ENCODE measurements at regions not wholly inside any gene's neighbourhood (a gene's known extent, or its start where the extent isn't known, plus 50 kb on each side); places are given as distances from the start of the nearest gene placed in this dataset.

- Histone ChIP-seq H3K9me3 (ENCODE audit: low read depth) (no peaks in the 10 kb centered on the region), H3K4me3 (no peak overlapping the region), H3K27ac (no peak overlapping the region), H3K9me2 (ENCODE audit: insufficient read depth) (no peaks in the 10 kb centered on the region), H3F3A (ENCODE audit: insufficient read depth) (no peaks in the 10 kb centered on the region), H3K4me2 (ENCODE audit: unreplicated experiment) (no peak overlapping the region), H3K36me3 (ENCODE audit: low read depth) (no peaks in the 10 kb centered on the region), H2AFZ (no peak overlapping the region), H3K79me2 (ENCODE audit: insufficient read depth) (no peaks in the 10 kb centered on the region), H3K4me1 (ENCODE audit: insufficient read depth) (no peaks in the 10 kb centered on the region), H3K9ac (no peak overlapping the region), H3K27me3 (replicated peaks; ENCODE audit: insufficient read depth) (no peaks in the 10 kb centered on the region), H4K20me1 (ENCODE audit: insufficient read depth) (no peaks in the 10 kb centered on the region)
- no peak for DNase-seq
- TF ChIP-seq EZH2 (IDR thresholded peaks at IDR 0.05; ENCODE audit: insufficient read depth, poor library complexity, severe bottlenecking) = no peak
- TF ChIP-seq EZH2phosphoT487 (IDR thresholded peaks at IDR 0.05; ENCODE audit: insufficient read depth, low read depth) = no peak
- 53 to 56% methylated on average over 4 of the region's 4 CpGs for WGBS, 2 experiments (ENCODE audit: low coverage in 1 of 2, low lambda C conversion rate in 2 of 2, missing lambda C conversion rate in 2 of 2)
- in situ Hi-C loops (cut with MboI) = no loop called here
These were observed 180.9 kb downstream of the MBOAT1 start for GRCh38 chr6:20031342-20031741.

GRCh38 chr6:20033697-20034407 lies 178.4 kb downstream of the MBOAT1 start:
- TF ChIP-seq EZH2phosphoT487 (IDR thresholded peaks at IDR 0.05; ENCODE audit: insufficient read depth, low read depth) = no peak
- in situ Hi-C loops (cut with MboI) = no loop called here
- Histone ChIP-seq H3K4me1 (ENCODE audit: insufficient read depth) (no peaks in the 10 kb centered on the region), H3K9me2 (ENCODE audit: insufficient read depth) (no peaks in the 10 kb centered on the region), H3K9me3 (ENCODE audit: low read depth) (no peaks in the 10 kb centered on the region), H3K27ac (no peak overlapping the region), H3K36me3 (ENCODE audit: low read depth) (no peaks in the 10 kb centered on the region), H3F3A (ENCODE audit: insufficient read depth) (no peaks in the 10 kb centered on the region), H3K79me2 (ENCODE audit: insufficient read depth) (no peaks in the 10 kb centered on the region), H3K4me3 (no peak overlapping the region), H3K27me3 (replicated peaks; ENCODE audit: insufficient read depth) (no peaks in the 10 kb centered on the region), H3K9ac (no peak overlapping the region), H3K4me2 (ENCODE audit: unreplicated experiment) (no peak overlapping the region), H2AFZ (no peak overlapping the region), H4K20me1 (ENCODE audit: insufficient read depth) (no peaks in the 10 kb centered on the region)
- DNase-seq = no peak
- 60 to 63% methylated on average over 7 to 8 of the region's 8 CpGs for WGBS, 2 experiments (ENCODE audit: low coverage in 1 of 2, low lambda C conversion rate in 2 of 2, missing lambda C conversion rate in 2 of 2)

- no peaks in the 10 kb centered on the region for H3K27me3 ChIP-seq (replicated peaks; ENCODE audit: insufficient read depth)
- WGBS, 2 experiments (ENCODE audit: low coverage in 1 of 2, low lambda C conversion rate in 2 of 2, missing lambda C conversion rate in 2 of 2) = 61 to 62% methylated on average over 5 of the region's 5 CpGs
- no peak overlapping the region for H3K4me2 ChIP-seq (ENCODE audit: unreplicated experiment)
- H2AFZ ChIP-seq = no peak overlapping the region
- no peak for DNase-seq
- in situ Hi-C loops (cut with MboI) = no loop called here
- H3K4me3 ChIP-seq = no peak overlapping the region
- no peak overlapping the region for H3K9ac ChIP-seq
- H3K27ac ChIP-seq = no peak overlapping the region
- no peaks in the 10 kb centered on the region for H3K9me3 ChIP-seq (ENCODE audit: low read depth)
- no peaks in the 10 kb centered on the region for H3K9me2 ChIP-seq (ENCODE audit: insufficient read depth)
- no peaks in the 10 kb centered on the region for H3K79me2 ChIP-seq (ENCODE audit: insufficient read depth)
- no peaks in the 10 kb centered on the region for H3K36me3 ChIP-seq (ENCODE audit: low read depth)
- no peaks in the 10 kb centered on the region for H3F3A ChIP-seq (ENCODE audit: insufficient read depth)
- TF ChIP-seq EZH2 (IDR thresholded peaks at IDR 0.05; ENCODE audit: insufficient read depth, poor library complexity, severe bottlenecking) = no peak
- no peak for TF ChIP-seq EZH2phosphoT487 (IDR thresholded peaks at IDR 0.05; ENCODE audit: insufficient read depth, low read depth)
- no peaks in the 10 kb centered on the region for H4K20me1 ChIP-seq (ENCODE audit: insufficient read depth)
- no peaks in the 10 kb centered on the region for H3K4me1 ChIP-seq (ENCODE audit: insufficient read depth)
These were observed 177.9 kb downstream of the MBOAT1 start for GRCh38 chr6:20034408-20034769.

GRCh38 chr6:20036141-20036677 lies 176.1 kb downstream of the MBOAT1 start:
- Histone ChIP-seq H4K20me1 (ENCODE audit: insufficient read depth) (no peaks in the 10 kb centered on the region), H3K36me3 (ENCODE audit: low read depth) (no peaks in the 10 kb centered on the region), H3K4me1 (ENCODE audit: insufficient read depth) (no peaks in the 10 kb centered on the region), H3K79me2 (ENCODE audit: insufficient read depth) (no peaks in the 10 kb centered on the region), H3K27me3 (replicated peaks; ENCODE audit: insufficient read depth) (no peaks in the 10 kb centered on the region), H2AFZ (no peak overlapping the region), H3K4me3 (no peak overlapping the region), H3K9ac (no peak overlapping the region), H3F3A (ENCODE audit: insufficient read depth) (no peaks in the 10 kb centered on the region), H3K9me2 (ENCODE audit: insufficient read depth) (no peaks in the 10 kb centered on the region), H3K9me3 (ENCODE audit: low read depth) (no peaks in the 10 kb centered on the region), H3K4me2 (ENCODE audit: unreplicated experiment) (no peak overlapping the region), H3K27ac (no peak overlapping the region)
- TF ChIP-seq EZH2 (IDR thresholded peaks at IDR 0.05; ENCODE audit: insufficient read depth, poor library complexity, severe bottlenecking) (no peak), EZH2phosphoT487 (IDR thresholded peaks at IDR 0.05; ENCODE audit: insufficient read depth, low read depth) (no peak)
- in situ Hi-C loops (cut with MboI) = no loop called here
- WGBS, 2 experiments (ENCODE audit: low coverage in 1 of 2, low lambda C conversion rate in 2 of 2, missing lambda C conversion rate in 2 of 2) = 53 to 54% methylated on average over 7 of the region's 7 CpGs
- DNase-seq = no peak

All from GM23248 (cell line).